ENCODE measurements at regions not wholly inside any gene's neighbourhood (a gene's known extent, or its start where the extent isn't known, plus 50 kb on each side); places are given as distances from the start of the nearest gene placed in this dataset.
"Not testable (repeated sequence)": the region's sequence is repeated elsewhere in the genome, so short reads cannot be mapped to it uniquely, and the experiment has no call there.

DNA sequence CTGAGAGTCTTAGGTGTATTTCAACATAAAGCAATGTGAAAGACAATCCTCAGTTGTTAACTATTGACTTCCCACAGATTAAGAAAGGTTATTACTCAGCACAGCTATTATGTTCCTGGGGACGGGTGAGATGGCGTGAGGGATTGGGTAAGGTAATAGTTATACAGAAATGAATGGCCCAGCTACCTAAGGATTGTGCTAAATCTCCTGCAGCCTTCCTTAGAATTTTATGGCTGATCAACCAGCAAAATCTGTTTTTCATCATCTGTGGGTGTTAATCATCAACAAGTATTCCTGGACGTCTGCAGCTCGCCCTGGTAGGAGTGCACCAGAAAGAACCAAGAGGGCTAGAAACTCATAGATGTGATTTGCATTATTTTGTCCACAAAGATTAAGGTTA lies 146.0 kb upstream of the IVNS1ABP start:
- no peak for DNase-seq

GRCh38 chr1:185460723-185461122 lies 143.7 kb upstream of the IVNS1ABP start:
- not testable (repeated sequence) for DNase-seq

GRCh38 chr1:185459141-185459540 lies 142.1 kb upstream of the IVNS1ABP start:
- DNase-seq: no peak

- no peak for DNase-seq
Observed at GRCh38 chr1:185458670-185459069, 141.6 kb upstream of the IVNS1ABP start.

GRCh38 chr1:185453496-185454192 lies 136.6 kb upstream of the IVNS1ABP start:
- DNase-seq: no peak

DNA sequence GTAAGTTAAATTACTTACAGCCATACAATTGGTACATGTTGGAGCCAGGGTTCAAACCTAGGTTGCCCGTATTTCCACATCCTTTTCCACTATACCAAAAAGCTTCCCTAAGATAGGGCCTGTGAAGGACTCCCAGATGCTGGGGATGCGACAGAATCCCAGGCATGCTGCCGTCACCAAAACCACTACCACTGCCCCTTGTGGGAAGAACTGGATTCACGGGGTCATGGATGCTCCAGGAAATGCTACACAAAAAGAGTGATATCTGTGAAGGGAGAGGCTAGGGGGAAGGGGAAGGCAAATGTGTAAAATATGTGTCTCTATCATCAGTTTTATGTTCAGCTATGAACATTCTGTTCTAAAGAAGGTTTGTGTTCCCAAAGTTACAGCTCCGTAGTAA lies 133.9 kb upstream of the IVNS1ABP start:
- DNase-seq: no peak

GRCh38 chr1:185450060-185450788 lies 133.2 kb upstream of the IVNS1ABP start:
- DNase-seq: no peak

GRCh38 chr1:185449378-185450059 lies 132.5 kb upstream of the IVNS1ABP start:
- DNase-seq: no peak

- DNase-seq: no peak
Observed at GRCh38 chr1:185448591-185449186, 131.6 kb upstream of the IVNS1ABP start.

DNA sequence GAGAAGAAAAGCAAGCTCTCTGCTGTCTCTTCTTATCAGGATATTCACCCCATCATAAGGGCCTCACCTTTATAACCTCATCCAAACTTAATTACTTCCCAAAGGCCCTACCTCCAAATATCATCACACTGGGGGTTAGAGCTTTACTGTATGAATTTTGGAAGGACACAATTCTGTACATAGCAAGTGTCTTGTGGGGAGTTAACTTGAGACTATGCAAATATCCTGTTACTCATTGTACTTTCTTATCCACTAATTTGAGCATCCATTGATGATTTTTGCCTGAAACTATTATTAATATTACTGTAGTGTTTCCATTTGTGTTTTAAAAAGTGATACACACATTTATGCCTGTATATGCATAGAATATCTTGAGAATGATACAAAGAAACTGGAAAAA lies 129.1 kb upstream of the IVNS1ABP start:
- no peak for DNase-seq

DNA sequence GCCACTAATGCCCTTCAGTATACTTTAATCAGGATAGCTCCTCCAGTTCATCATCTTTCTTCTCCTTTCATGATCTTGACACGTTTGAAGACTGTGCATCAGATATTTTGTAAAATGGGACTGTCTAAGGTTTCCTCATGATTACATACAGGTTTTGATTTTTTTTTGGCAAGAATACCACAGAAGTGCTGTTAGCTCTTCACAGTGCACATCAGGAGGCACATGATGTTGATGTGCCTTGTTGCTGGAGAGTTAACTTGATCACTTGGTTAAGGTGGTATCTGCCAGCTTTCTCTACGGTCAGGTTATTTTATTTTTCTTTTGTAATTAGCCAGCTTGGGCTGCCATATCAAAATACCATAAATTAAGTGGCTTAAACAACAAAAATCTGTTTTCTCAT lies 128.6 kb upstream of the IVNS1ABP start:
- no peak for DNase-seq

- no peak for DNase-seq
Observed at GRCh38 chr1:185444676-185445075, 127.6 kb upstream of the IVNS1ABP start.

- DNase-seq: no peak
Observed at GRCh38 chr1:185442050-185442449, 125.0 kb upstream of the IVNS1ABP start.

DNA sequence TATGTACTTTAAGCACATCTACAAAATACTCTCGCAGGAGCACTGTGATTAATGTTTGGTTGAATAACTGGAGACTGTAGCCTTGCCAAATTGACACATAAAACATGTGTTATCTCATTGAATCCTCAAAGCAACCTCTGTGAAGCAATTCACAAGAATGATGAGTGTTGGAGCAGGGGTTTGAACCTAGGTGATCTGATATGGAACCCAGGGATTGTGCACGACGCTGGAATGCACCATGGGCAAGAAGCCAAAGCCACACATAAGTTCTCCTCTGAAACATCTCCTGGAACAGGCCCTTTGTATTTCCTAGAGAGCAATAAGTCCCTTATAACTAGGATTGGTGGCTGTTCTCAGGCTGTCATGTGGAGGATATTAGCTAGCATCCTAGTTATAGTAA lies 124.6 kb upstream of the IVNS1ABP start:
- no peak for DNase-seq

GRCh38 chr1:185440877-185441276 lies 123.8 kb upstream of the IVNS1ABP start:
- no peak for DNase-seq

DNA sequence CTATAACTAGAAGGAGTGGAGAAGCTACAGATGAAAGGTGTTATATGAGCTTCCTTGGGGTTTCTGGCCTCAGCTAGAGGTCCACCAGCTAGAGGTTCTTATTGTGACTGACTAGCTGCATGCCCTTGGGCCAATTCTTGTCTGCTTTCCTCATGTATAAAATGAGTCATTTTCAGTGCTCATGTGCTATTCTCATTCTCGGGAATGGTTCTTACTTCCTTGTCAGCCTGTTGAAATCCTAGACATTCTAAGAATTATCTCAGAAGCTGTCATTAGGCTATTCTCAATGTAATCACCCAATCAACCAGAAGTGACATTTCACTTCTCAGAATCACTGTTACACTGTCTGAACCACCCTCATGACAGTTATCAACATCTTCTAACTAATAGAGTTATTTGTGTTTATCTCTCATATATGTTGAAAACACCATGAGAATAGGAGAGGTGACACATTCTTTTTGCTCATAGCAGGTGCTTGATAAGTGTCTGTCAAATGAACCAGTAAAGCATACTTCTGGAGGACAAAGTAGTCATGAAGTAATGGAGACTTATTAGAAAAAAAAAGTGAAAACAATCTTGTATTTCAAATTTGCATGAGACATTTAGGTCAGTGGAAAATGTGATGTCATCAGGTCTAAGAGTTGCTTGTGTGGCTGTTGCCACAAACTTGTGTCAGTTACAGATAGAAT lies 122.8 kb upstream of the IVNS1ABP start:
- DNase-seq: no peak

DNA sequence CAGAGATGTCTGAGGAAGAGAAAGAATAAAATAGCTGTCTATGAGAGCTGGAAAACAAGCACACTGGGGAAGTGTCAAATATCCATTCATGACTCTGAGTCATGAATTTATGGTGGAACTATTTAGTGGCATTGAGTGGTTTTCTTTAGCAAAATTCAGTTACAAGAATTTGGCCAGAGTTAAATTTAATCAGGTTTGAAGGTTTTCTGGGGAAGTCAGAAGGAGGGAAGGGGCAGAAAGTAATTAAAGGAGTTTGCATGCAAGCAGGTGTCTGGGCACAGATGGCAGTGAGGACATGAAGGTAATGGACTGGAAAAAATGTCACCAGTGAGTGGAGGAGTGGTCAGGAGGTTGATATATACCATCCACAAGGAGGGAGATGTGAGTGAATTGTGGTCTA lies 121.9 kb upstream of the IVNS1ABP start:
- no peak for DNase-seq

DNA sequence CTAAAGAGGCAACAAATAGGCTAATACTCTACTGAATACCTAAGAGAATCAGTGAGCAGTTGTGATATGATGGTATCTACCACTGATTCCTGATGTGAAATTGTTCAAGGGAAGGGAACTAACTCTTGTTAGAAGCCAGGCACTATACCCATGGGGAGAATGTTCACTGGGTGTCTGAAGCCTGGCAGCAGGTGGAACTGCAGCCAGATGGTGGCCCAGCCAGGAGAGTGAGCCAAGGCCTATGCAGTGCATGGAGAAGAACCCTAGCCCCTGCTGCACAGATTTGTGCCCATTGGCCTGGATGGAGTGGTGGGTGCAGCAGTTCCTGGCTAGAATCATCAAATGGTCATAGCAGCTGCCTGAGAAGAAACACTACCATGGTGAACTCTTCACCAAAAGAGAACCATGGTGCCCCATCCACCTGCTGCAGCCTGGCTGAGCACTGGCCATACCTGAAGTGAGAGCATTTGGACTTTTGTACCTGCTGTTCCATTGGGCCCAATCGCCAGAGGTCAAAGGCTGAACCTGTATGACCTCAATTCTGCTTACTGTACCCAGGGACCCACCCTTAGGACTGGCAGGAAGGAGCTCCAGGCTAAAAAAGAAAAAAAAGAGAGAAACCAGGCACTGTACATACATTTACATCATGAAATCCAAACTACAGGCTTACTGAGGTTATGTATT lies 118.8 kb upstream of the IVNS1ABP start:
- no peak for DNase-seq

DNA sequence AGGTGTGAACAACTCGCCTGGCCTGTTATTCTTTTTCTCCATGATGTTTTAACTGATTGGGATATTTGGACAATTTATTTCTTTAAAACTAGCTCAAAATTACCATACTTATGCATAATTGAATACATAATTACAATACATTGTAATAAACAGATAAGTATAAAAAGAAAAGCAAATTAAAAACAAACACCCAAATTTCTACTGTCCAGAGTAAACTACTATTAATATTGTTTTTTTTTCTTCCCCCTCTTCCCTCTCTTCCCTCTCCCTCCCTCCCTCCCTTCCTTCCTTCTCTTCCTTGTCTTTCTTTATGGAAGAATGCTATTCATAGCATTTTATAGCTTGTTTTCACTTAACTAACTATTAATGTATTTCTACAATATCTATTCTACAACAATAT lies 117.7 kb upstream of the IVNS1ABP start:
- DNase-seq: no peak

GRCh38 chr1:185433667-185434066 lies 116.6 kb upstream of the IVNS1ABP start:
- no peak for DNase-seq

GRCh38 chr1:185432948-185433347 lies 115.9 kb upstream of the IVNS1ABP start:
- DNase-seq: no peak

GRCh38 chr1:185431612-185432011 lies 114.6 kb upstream of the IVNS1ABP start:
- no peak for DNase-seq

Data from stimulated activated naive CD4-positive, alpha-beta T cell (primary cell).